ENCODE measurements at regions not wholly inside any gene's neighbourhood (a gene's known extent, or its start where the extent isn't known, plus 50 kb on each side); places are given as distances from the start of the nearest gene placed in this dataset.
"Not testable (repeated sequence)": the region's sequence is repeated elsewhere in the genome, so short reads cannot be mapped to it uniquely, and the experiment has no call there.

DNA sequence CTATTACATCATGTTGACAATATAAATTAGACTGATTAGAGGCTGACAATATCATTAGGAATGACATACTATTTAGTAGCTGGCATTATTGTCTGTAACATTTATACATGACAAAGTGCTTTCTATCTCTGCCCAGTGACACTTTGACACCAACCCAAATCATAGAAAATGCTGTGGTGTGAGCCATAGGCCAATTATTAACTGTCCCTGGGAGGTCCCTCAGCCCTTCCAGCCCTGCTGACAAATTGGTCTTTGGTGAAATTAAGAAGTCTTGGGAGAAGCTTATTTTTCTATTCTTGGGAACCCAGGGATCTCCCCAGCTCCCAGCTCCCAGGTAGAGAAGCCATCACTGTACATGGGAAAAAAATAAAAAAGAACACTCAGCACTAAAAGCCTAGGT lies 179.6 kb downstream of the AIPL1 start:
- no peaks in the 10 kb centered on the region for H3K36me3 ChIP-seq (ENCODE audit: control insufficient read depth, insufficient read depth, low read length)
- DNase-seq (ENCODE audit: low read depth), result no peak
- ChIA-PET POLR2A (no interaction called here), CTCF (no interaction called here)
- no peaks in the 10 kb centered on the region for H3K27me3 ChIP-seq (ENCODE audit: control insufficient read depth, insufficient read depth, low read length)
- no peak overlapping the region for H3K4me3 ChIP-seq (ENCODE audit: low read depth, low read length)
- TF ChIP-seq, protein P1, sequence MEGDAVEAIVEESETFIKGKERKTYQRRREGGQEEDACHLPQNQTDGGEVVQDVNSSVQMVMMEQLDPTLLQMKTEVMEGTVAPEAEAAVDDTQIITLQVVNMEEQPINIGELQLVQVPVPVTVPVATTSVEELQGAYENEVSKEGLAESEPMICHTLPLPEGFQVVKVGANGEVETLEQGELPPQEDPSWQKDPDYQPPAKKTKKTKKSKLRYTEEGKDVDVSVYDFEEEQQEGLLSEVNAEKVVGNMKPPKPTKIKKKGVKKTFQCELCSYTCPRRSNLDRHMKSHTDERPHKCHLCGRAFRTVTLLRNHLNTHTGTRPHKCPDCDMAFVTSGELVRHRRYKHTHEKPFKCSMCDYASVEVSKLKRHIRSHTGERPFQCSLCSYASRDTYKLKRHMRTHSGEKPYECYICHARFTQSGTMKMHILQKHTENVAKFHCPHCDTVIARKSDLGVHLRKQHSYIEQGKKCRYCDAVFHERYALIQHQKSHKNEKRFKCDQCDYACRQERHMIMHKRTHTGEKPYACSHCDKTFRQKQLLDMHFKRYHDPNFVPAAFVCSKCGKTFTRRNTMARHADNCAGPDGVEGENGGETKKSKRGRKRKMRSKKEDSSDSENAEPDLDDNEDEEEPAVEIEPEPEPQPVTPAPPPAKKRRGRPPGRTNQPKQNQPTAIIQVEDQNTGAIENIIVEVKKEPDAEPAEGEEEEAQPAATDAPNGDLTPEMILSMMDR (IDR thresholded peaks at IDR 0.05; ENCODE audit: insufficient read depth, low read depth, low read length), result no peak

DNA sequence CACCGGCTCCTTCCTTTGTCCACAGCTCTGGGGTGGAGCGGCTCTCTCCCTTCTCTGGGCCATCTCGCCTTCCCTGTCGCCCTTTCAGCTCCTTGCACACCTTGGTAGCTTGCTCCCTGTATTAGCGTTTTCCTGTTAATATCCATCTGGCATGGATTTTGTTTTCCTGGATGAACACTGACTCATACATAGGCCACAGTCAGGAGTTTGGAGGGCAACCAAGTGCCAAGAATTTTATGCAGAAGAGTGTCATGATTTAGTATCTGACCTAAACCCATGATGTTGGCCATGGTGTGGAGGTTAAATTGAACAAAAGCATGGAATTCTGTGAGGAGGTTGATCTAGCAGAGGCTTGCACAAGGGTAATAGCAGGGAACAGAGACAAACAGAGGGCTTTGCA lies 180.9 kb downstream of the AIPL1 start:
- H3K36me3 ChIP-seq (ENCODE audit: control insufficient read depth, insufficient read depth, low read length), result no peaks in the 10 kb centered on the region
- ChIA-PET CTCF (no interaction called here), POLR2A (no interaction called here)
- no peak overlapping the region for H3K4me3 ChIP-seq (ENCODE audit: low read depth, low read length)
- DNase-seq (ENCODE audit: low read depth), result no peak
- 0 out of 2 replicates have a peak, but pooled peaks cover 1% of the 10 kb centered on the region for H3K27me3 ChIP-seq (ENCODE audit: control insufficient read depth, insufficient read depth, low read length)
- TF ChIP-seq, protein P1 (IDR thresholded peaks at IDR 0.05; ENCODE audit: insufficient read depth, low read depth, low read length), result no peak

DNA sequence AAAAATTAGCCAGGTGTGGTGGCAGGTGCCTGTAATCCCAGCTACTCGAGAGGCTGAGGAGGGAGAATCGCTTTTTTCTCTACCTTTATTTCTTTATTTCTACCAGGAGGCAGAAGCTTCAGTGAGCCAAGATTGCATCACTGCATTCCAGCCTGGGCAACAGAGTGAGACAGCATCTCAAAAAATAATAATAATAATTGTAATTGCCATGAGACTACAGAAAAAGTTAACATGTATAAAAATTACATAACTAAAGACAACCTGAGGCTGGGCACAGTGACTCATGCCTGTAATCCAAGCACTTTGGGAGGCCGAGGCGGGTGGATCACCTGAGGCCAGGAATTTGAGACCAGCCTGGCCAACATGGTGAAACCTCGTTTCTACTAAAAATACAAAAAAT lies 181.5 kb downstream of the WSCD1 start:
- CTCF ChIA-PET, result interaction anchor here (0.7 kb wide), 1 partner anchor 602 kb away, joined by 3 read pairs; no protein-coding TSS in a partner anchor
- H3K27me3 ChIP-seq (ENCODE audit: control insufficient read depth, insufficient read depth, low read length); H3K36me3 ChIP-seq (ENCODE audit: control insufficient read depth, insufficient read depth, low read length); H3K4me3 ChIP-seq (ENCODE audit: low read depth, low read length); DNase-seq (ENCODE audit: low read depth); POLR2A ChIA-PET: not testable (repeated sequence)

DNA sequence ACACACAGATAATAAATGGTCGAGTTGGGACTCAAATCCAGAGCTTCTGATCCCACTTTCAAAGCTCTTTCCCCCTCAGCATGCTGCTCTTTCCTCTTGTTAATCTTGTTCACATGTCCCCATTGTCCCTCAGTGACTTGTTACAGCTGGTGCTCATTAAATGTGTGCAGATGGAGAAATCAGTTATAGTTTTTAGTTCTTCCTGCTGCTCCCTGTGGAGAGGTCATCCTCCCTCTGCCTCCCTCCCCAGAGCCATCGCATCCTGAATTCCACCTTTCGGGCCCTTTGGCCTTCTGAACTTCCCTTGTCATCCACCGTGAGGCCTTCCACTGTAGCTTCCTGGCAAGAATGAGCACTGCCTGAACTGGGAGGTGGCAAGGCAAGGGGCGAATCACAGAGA lies 179.6 kb downstream of the WSCD1 start:
- 0 out of 2 replicates have a peak, but pooled peaks cover 1% of the 10 kb centered on the region for H3K27me3 ChIP-seq (ENCODE audit: control insufficient read depth, insufficient read depth, low read length)
- H3K36me3 ChIP-seq (ENCODE audit: control insufficient read depth, insufficient read depth, low read length), result no peaks in the 10 kb centered on the region
- POLR2A ChIA-PET, result no interaction called here
- CTCF ChIA-PET, result interaction anchor here (1.1 kb wide), 1 partner anchor 11 kb away, joined by 3 read pairs; no protein-coding TSS in a partner anchor
- no peak for DNase-seq (ENCODE audit: low read depth)
- TF ChIP-seq, protein P1 (IDR thresholded peaks at IDR 0.05; ENCODE audit: insufficient read depth, low read depth, low read length), result no peak
- no peak overlapping the region for H3K4me3 ChIP-seq (ENCODE audit: low read depth, low read length)

DNA sequence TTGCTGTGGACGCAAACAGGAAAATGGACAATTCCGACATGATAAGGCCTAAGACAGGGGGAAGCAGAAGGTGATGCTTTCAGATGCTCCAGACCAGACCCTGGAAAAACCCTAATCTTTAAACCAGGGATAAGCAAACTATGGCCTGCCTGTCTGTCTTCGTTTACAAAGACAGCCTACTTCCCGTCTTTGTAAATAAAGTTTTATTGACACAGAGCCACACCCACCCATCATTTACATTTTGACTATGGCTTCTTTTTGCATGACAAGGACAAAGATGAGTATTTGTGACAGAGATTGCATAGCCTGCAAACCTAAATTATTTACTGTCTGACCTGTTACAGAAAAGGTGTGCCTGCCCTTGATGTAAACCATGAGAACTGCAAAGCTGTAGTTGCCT lies 177.9 kb downstream of the WSCD1 start:
- TF ChIP-seq, protein P1 (IDR thresholded peaks at IDR 0.05; ENCODE audit: insufficient read depth, low read depth, low read length), result no peak
- CTCF ChIA-PET, result interaction anchor here (0.6 kb wide), 1 partner anchor 205 kb away, joined by 3 read pairs; no protein-coding TSS in a partner anchor
- no peaks in the 10 kb centered on the region for H3K36me3 ChIP-seq (ENCODE audit: control insufficient read depth, insufficient read depth, low read length)
- POLR2A ChIA-PET, result no interaction called here
- 0 out of 2 replicates have a peak, but pooled peaks cover 1% of the 10 kb centered on the region for H3K27me3 ChIP-seq (ENCODE audit: control insufficient read depth, insufficient read depth, low read length)
- DNase-seq (ENCODE audit: low read depth), result no peak
- no peak overlapping the region for H3K4me3 ChIP-seq (ENCODE audit: low read depth, low read length)

All from BJ (cell line).